ENCODE measurements at regions not wholly inside any gene's neighbourhood (a gene's known extent, or its start where the extent isn't known, plus 50 kb on each side); places are given as distances from the start of the nearest gene placed in this dataset.

DNA sequence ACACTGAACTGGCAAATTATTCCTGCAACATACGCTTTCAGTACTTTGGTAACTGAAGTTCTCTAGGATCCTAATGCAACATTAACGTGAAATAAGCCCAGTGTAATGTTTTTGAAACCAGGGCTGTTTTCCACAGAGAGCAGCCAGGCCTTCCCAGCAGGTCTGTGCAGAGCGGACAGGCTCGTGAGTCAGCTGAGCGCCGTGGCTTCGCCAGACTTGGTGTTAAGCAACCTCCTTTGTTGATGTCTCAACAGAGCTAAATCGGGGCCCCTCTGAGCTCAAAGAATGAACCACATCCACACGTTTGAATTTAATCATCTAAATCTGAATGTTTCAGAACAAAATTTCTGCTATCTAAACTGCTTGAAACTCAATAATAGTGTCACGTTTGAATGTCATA lies 181.8 kb upstream of the FMN2 start:
- TF ChIP-seq POLR2A (IDR thresholded peaks at IDR 0.05): no peak
- TF ChIP-seq, protein P1, sequence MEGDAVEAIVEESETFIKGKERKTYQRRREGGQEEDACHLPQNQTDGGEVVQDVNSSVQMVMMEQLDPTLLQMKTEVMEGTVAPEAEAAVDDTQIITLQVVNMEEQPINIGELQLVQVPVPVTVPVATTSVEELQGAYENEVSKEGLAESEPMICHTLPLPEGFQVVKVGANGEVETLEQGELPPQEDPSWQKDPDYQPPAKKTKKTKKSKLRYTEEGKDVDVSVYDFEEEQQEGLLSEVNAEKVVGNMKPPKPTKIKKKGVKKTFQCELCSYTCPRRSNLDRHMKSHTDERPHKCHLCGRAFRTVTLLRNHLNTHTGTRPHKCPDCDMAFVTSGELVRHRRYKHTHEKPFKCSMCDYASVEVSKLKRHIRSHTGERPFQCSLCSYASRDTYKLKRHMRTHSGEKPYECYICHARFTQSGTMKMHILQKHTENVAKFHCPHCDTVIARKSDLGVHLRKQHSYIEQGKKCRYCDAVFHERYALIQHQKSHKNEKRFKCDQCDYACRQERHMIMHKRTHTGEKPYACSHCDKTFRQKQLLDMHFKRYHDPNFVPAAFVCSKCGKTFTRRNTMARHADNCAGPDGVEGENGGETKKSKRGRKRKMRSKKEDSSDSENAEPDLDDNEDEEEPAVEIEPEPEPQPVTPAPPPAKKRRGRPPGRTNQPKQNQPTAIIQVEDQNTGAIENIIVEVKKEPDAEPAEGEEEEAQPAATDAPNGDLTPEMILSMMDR (IDR thresholded peaks at IDR 0.05): no peak
